HEK293 (cell line): ENCODE measurements at regions not wholly inside any gene's neighbourhood (a gene's known extent, or its start where the extent isn't known, plus 50 kb on each side); places are given as distances from the start of the nearest gene placed in this dataset.
A peak's percentile ranks its signal among the peaks of the same experiment; 100 is the strongest.

Experiments
- CTCF ChIA-PET: fragments of 350-600 bp; formaldehyde crosslinking; extraction: SDS; loops from one replicate; lab custom pipeline; 2021; ENCODE audit warnings: antibody characterized with exemption; lab: Yijun Ruan, JAX
- POLR2A ChIA-PET: fragments of 300-600 bp; formaldehyde crosslinking; extraction: SDS; loops from one replicate; lab custom pipeline; 2020; ENCODE audit warnings: antibody characterized with exemption, inconsistent platforms; lab: Yijun Ruan, JAX
- H3K27ac ChIP-seq: fragments of 200-500 bp; sonication (Bioruptor generic); 2 replicates; pipeline ENCODE4 v1.5.1; 2014; ENCODE audit warnings: low read depth, low read length, control low read depth, inconsistent platforms; ENCODE audit errors: extremely low read depth
- H3K36me3 ChIP-seq, 2 experiments: fragments of 200-500 bp in 1 of 2; sonication (Bioruptor generic) in 1 of 2; 1 replicate in 1 of 2; 2 replicates in 1 of 2; pipeline ENCODE4 v1.5.1; 2014 to 2017; ENCODE audit warnings: inconsistent platforms in 2 of 2, low read length in 2 of 2; ENCODE audit not compliant: control insufficient read depth in 2 of 2, insufficient read depth in 1 of 2
- H3K4me1 ChIP-seq: fragments of 200-500 bp; sonication (Bioruptor generic); 2 replicates; pipeline ENCODE4 v1.5.1; 2014; ENCODE audit warnings: mild to moderate bottlenecking, low read length, inconsistent platforms; ENCODE audit not compliant: control insufficient read depth, insufficient read depth
- H3K4me3 ChIP-seq: 2 replicates; pipeline ENCODE4 v1.5.1; 2011; ENCODE audit warnings: low read depth, mild to moderate bottlenecking, control low read depth, low read length, moderate library complexity
- H3K9me3 ChIP-seq: fragments of 200-500 bp; sonication (Bioruptor generic); 2 replicates; pipeline ENCODE4 v1.5.1; 2014; ENCODE audit warnings: low read depth, low read length, inconsistent platforms; ENCODE audit not compliant: control insufficient read depth, insufficient read depth
- GLI4 ChIP-seq: fragments of 450-650 bp; formaldehyde crosslinking; IDR thresholded peaks from 2 replicates; pipeline ENCODE4 v1.5.1; 2016; ENCODE audit warnings: missing biosample characterization, missing genetic modification characterization
- PRDM6 ChIP-seq: fragments of 450-650 bp; formaldehyde crosslinking; IDR thresholded peaks from 2 replicates; pipeline ENCODE4 v1.5.1; 2017; ENCODE audit warnings: missing biosample characterization, missing genetic modification characterization
- ZBTB17 ChIP-seq: fragments of 450-650 bp; formaldehyde crosslinking; IDR thresholded peaks from 2 replicates; pipeline ENCODE4 v1.5.1; 2016; ENCODE audit warnings: missing biosample characterization, missing genetic modification characterization
- ZFP41 ChIP-seq: fragments of 450-650 bp; formaldehyde crosslinking; IDR thresholded peaks from 2 replicates; pipeline ENCODE4 v1.5.1; 2016; ENCODE audit warnings: missing biosample characterization, missing genetic modification characterization, borderline replicate concordance
- ZNF114 ChIP-seq: fragments of 450-650 bp; formaldehyde crosslinking; IDR thresholded peaks from 2 replicates; pipeline ENCODE4 v1.5.0; 2017; ENCODE audit warnings: missing biosample characterization, missing genetic modification characterization
- ZNF121 ChIP-seq: fragments of 450-650 bp; formaldehyde crosslinking; IDR thresholded peaks from 2 replicates; pipeline ENCODE4 v1.5.1; 2016; ENCODE audit warnings: missing biosample characterization, missing genetic modification characterization
- ZNF335 ChIP-seq: fragments of 450-650 bp; formaldehyde crosslinking; conservative IDR thresholded peaks from 2 replicates; pipeline ENCODE4 v1.5.1; 2016; ENCODE audit warnings: missing biosample characterization, missing genetic modification characterization
- ZNF433 ChIP-seq: fragments of 450-650 bp; formaldehyde crosslinking; IDR thresholded peaks from 2 replicates; pipeline ENCODE4 v1.5.1; 2016; ENCODE audit warnings: missing biosample characterization, missing genetic modification characterization, low read depth
- ZNF518A ChIP-seq: fragments of 450-650 bp; formaldehyde crosslinking; conservative IDR thresholded peaks from 2 replicates; pipeline ENCODE4 v1.5.1; 2016; ENCODE audit warnings: low read depth, missing biosample characterization, missing genetic modification characterization
- ZNF529 ChIP-seq: fragments of 450-650 bp; formaldehyde crosslinking; IDR thresholded peaks from 2 replicates; pipeline ENCODE4 v1.5.1; 2017; ENCODE audit warnings: missing genetic modification characterization, missing biosample characterization; ENCODE audit not compliant: insufficient replicate concordance
- ZNF585B ChIP-seq: fragments of 450-650 bp; formaldehyde crosslinking; IDR thresholded peaks from 2 replicates; pipeline ENCODE4 v1.5.1; 2016; ENCODE audit warnings: missing biosample characterization, missing genetic modification characterization
- ZNF639 ChIP-seq: fragments of 450-650 bp; formaldehyde crosslinking; IDR thresholded peaks from 2 replicates; pipeline ENCODE4 v1.5.1; 2016; ENCODE audit warnings: missing biosample characterization, missing genetic modification characterization
- ZXDB ChIP-seq: fragments of 450-650 bp; formaldehyde crosslinking; IDR thresholded peaks from 2 replicates; pipeline ENCODE4 v1.5.1; 2016; ENCODE audit warnings: missing biosample characterization, missing genetic modification characterization

GRCh38 chr20:33908336-33908735 is 85.4 kb upstream of the RALY start:
- POLR2A ChIA-PET: no interaction called here
- Histone ChIP-seq H3K9me3 (no peaks in the 10 kb centered on the region), H3K27ac (no peak overlapping the region)
- TF ChIP-seq ZNF585B: no peak
- TF ChIP-seq ZNF114 (tag by site-specific recombination): no peak
- no peak for TF ChIP-seq PRDM6 (tag by site-specific recombination)
- TF ChIP-seq ZFP41: no peak
- no peak for TF ChIP-seq ZNF639 (tag by site-specific recombination)
- TF ChIP-seq, all 188 proteins: peak for 0
- CTCF ChIA-PET: interaction anchor here (0.6 to 2.0 kb wide), 4 partner anchors 8 to 204 kb away, joined by 3 to 5 read pairs (median 4); no protein-coding TSS in a partner anchor
- H3K4me1 ChIP-seq: no peaks in the 10 kb centered on the region
- H3K36me3 ChIP-seq: no peaks in the 10 kb centered on the region
- no peak overlapping the region for H3K4me3 ChIP-seq

GRCh38 chr20:33908868-33909267 is 84.8 kb upstream of the RALY start:
- no peaks in the 10 kb centered on the region for H3K4me1 ChIP-seq
- ChIA-PET POLR2A (no interaction called here), CTCF (interaction anchor here (0.6 to 2.0 kb wide), 4 partner anchors 46 to 203 kb away, joined by 3 to 5 read pairs (median 4); no protein-coding TSS in a partner anchor)
- no peak overlapping the region for H3K27ac ChIP-seq
- 0 out of 2 replicates have a peak, but pooled peaks have one; percentile 20 for TF ChIP-seq ZNF121 (tag by site-specific recombination)
- TF ChIP-seq ZNF433: no peak
- no peaks in the 10 kb centered on the region for H3K9me3 ChIP-seq
- H3K36me3 ChIP-seq: no peaks in the 10 kb centered on the region
- no peak overlapping the region for H3K4me3 ChIP-seq

GRCh38 chr20:33909331-33909921 is 84.3 kb upstream of the RALY start:
- POLR2A ChIA-PET: no interaction called here
- H3K4me3 ChIP-seq: no peak overlapping the region
- no peaks in the 10 kb centered on the region for H3K4me1 ChIP-seq
- CTCF ChIA-PET: interaction anchor here (1.2 to 1.4 kb wide), 2 partner anchors 117 to 161 kb away, joined by 3 read pairs; no protein-coding TSS in a partner anchor
- H3K36me3 ChIP-seq: no peaks in the 10 kb centered on the region
- H3K9me3 ChIP-seq: no peaks in the 10 kb centered on the region
- TF ChIP-seq ZXDB (peak; percentile 43; the same call in 1 of the 2 replicates), ZBTB17 (tag by site-specific recombination) (peak; percentile 41; the same call in 1 of the 2 replicates), ZNF529 (tag by site-specific recombination) (no peak), ZNF518A (tag by site-specific recombination) (no peak), ZNF335 (tag by site-specific recombination) (0 out of 2 replicates have a peak, but pooled peaks have one; percentile 12), GLI4 (tag by site-specific recombination) (no peak)
- H3K27ac ChIP-seq: no peak overlapping the region
